SK-MEL-5 (cell line): ENCODE measurements at regions not wholly inside any gene's neighbourhood (a gene's known extent, or its start where the extent isn't known, plus 50 kb on each side); places are given as distances from the start of the nearest gene placed in this dataset.
"Not testable (repeated sequence)": the region's sequence is repeated elsewhere in the genome, so short reads cannot be mapped to it uniquely, and the experiment has no call there.

Experiments
- DNase-seq: peaks from one replicate; pipeline ENCODE4 v3.0.0-alpha.2; 2016; ENCODE audit warnings: low read depth, low spot score
- in situ Hi-C: cut with HindIII; loops from 2 replicates; pipeline ENCODE4 v1.10.0; 2016; ENCODE audit warnings: low sequenced_read_pairs, high pct_unique_total_duplicates, low pct_unique_long_range_greater_than_20kb

GRCh38 chrX:1874899-1875298 lies 260.0 kb downstream of the ASMT start:
- no peak for DNase-seq
- in situ Hi-C loops: no loop called here

GRCh38 chrX:1876041-1876440 lies 261.2 kb downstream of the ASMT start:
- no peak for DNase-seq
- in situ Hi-C loops: no loop called here

- in situ Hi-C loops: no loop called here
- DNase-seq: no peak
These were observed 262.9 kb downstream of the ASMT start for GRCh38 chrX:1877780-1878179.

GRCh38 chrX:1880884-1881817 lies 266.3 kb downstream of the ASMT start:
- in situ Hi-C loops, DNase-seq: not testable (repeated sequence)

GRCh38 chrX:1883772-1884171 lies 268.9 kb downstream of the ASMT start:
- in situ Hi-C loops: no loop called here
- DNase-seq: no peak

- in situ Hi-C loops: no loop called here
- no peak for DNase-seq
These were observed 269.6 kb downstream of the ASMT start for GRCh38 chrX:1884446-1884845.

GRCh38 chrX:1885116-1885515 lies 270.3 kb downstream of the ASMT start:
- DNase-seq: no peak
- in situ Hi-C loops: no loop called here

- in situ Hi-C loops, DNase-seq: not testable (repeated sequence)
These were observed 273.4 kb downstream of the ASMT start for GRCh38 chrX:1888305-1888704.

GRCh38 chrX:1894026-1894294 lies 279.1 kb downstream of the ASMT start:
- DNase-seq: no peak
- in situ Hi-C loops: no loop called here

GRCh38 chrX:1894740-1895139 lies 279.9 kb downstream of the ASMT start:
- no peak for DNase-seq
- in situ Hi-C loops: no loop called here

- no peak for DNase-seq
- in situ Hi-C loops: no loop called here
These were observed 280.7 kb downstream of the ASMT start for GRCh38 chrX:1895583-1895982.

GRCh38 chrX:1899841-1900240 lies 285.0 kb downstream of the ASMT start:
- in situ Hi-C loops: no loop called here
- DNase-seq: no peak

GRCh38 chrX:1902901-1903235 lies 288.0 kb downstream of the ASMT start:
- no peak for DNase-seq
- in situ Hi-C loops: no loop called here

GRCh38 chrX:1903236-1903935 lies 288.5 kb downstream of the ASMT start:
- no peak for DNase-seq
- in situ Hi-C loops: no loop called here

- DNase-seq: no peak
- in situ Hi-C loops: no loop called here
These were observed 289.9 kb downstream of the ASMT start for GRCh38 chrX:1904663-1905218.

- DNase-seq: no peak
- in situ Hi-C loops: no loop called here
These were observed 291.2 kb downstream of the ASMT start for GRCh38 chrX:1906028-1906427.

GRCh38 chrX:1908996-1909395 lies 294.1 kb downstream of the ASMT start:
- in situ Hi-C loops, DNase-seq: not testable (repeated sequence)

- in situ Hi-C loops: no loop called here
- DNase-seq: no peak
These were observed 294.8 kb downstream of the ASMT start for GRCh38 chrX:1909419-1910206.
